ENCODE measurements at regions not wholly inside any gene's neighbourhood (a gene's known extent, or its start where the extent isn't known, plus 50 kb on each side); places are given as distances from the start of the nearest gene placed in this dataset.
"Not testable (repeated sequence)": the region's sequence is repeated elsewhere in the genome, so short reads cannot be mapped to it uniquely, and the experiment has no call there.

GRCh38 chr14:50030036-50030435, 86.3 kb downstream of the VCPKMT start:
- no peak overlapping the region for H3K9ac ChIP-seq (ENCODE audit: insufficient read depth in 1 of 2, low read length in 2 of 2)
- DNase-seq (no peak), ATAC-seq (ENCODE audit: insufficient read depth, low FRiP score) (peak; percentile 25)
- WGBS, 2 donors: 78 to 83% methylated on average over 2 of the region's 2 CpGs
- no peak overlapping the region for H3K27ac ChIP-seq (ENCODE audit: low read depth in 1 of 2, low read length in 1 of 2)
- no peaks in the 10 kb centered on the region for H3K27me3 ChIP-seq (ENCODE audit: control insufficient read depth in 3 of 3, insufficient read depth in 3 of 3, low read length in 2 of 3)
- H3K9me3 ChIP-seq (ENCODE audit: control insufficient read depth in 4 of 4, insufficient read depth in 3 of 4, low read length in 3 of 4): peaks cover 0 to 5% (median 2%) of the 10 kb centered on the region in 4 donors
- no peak overlapping the region for H3K4me3 ChIP-seq
- no peaks in the 10 kb centered on the region for H3K4me1 ChIP-seq (ENCODE audit: control insufficient read depth in 5 of 5, insufficient read depth in 5 of 5, low read length in 5 of 5)
- TF ChIP-seq, protein P1, sequence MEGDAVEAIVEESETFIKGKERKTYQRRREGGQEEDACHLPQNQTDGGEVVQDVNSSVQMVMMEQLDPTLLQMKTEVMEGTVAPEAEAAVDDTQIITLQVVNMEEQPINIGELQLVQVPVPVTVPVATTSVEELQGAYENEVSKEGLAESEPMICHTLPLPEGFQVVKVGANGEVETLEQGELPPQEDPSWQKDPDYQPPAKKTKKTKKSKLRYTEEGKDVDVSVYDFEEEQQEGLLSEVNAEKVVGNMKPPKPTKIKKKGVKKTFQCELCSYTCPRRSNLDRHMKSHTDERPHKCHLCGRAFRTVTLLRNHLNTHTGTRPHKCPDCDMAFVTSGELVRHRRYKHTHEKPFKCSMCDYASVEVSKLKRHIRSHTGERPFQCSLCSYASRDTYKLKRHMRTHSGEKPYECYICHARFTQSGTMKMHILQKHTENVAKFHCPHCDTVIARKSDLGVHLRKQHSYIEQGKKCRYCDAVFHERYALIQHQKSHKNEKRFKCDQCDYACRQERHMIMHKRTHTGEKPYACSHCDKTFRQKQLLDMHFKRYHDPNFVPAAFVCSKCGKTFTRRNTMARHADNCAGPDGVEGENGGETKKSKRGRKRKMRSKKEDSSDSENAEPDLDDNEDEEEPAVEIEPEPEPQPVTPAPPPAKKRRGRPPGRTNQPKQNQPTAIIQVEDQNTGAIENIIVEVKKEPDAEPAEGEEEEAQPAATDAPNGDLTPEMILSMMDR (IDR thresholded peaks at IDR 0.05; ENCODE audit: control extremely low read depth, extremely low read depth): no peak
- H3K36me3 ChIP-seq (ENCODE audit: control insufficient read depth in 4 of 4, insufficient read depth in 4 of 4, low read length in 4 of 4): no peaks in the 10 kb centered on the region

- not testable (repeated sequence) for ATAC-seq (ENCODE audit: insufficient read depth, low FRiP score); H3K4me3 ChIP-seq; H3K36me3 ChIP-seq (ENCODE audit: control insufficient read depth in 4 of 4, insufficient read depth in 4 of 4, low read length in 4 of 4); H3K9ac ChIP-seq (ENCODE audit: insufficient read depth in 1 of 2, low read length in 2 of 2); H3K4me1 ChIP-seq (ENCODE audit: control insufficient read depth in 5 of 5, insufficient read depth in 5 of 5, low read length in 5 of 5); H3K27me3 ChIP-seq (ENCODE audit: control insufficient read depth in 3 of 3, insufficient read depth in 3 of 3, low read length in 2 of 3); H3K27ac ChIP-seq (ENCODE audit: low read depth in 1 of 2, low read length in 1 of 2); H3K9me3 ChIP-seq (ENCODE audit: control insufficient read depth in 4 of 4, insufficient read depth in 3 of 4, low read length in 3 of 4); DNase-seq
- 88 to 96% methylated on average over 1 of the region's 1 CpG for WGBS, 2 donors
Observed at GRCh38 chr14:50030911-50031310, 85.5 kb downstream of the VCPKMT start.

DNA sequence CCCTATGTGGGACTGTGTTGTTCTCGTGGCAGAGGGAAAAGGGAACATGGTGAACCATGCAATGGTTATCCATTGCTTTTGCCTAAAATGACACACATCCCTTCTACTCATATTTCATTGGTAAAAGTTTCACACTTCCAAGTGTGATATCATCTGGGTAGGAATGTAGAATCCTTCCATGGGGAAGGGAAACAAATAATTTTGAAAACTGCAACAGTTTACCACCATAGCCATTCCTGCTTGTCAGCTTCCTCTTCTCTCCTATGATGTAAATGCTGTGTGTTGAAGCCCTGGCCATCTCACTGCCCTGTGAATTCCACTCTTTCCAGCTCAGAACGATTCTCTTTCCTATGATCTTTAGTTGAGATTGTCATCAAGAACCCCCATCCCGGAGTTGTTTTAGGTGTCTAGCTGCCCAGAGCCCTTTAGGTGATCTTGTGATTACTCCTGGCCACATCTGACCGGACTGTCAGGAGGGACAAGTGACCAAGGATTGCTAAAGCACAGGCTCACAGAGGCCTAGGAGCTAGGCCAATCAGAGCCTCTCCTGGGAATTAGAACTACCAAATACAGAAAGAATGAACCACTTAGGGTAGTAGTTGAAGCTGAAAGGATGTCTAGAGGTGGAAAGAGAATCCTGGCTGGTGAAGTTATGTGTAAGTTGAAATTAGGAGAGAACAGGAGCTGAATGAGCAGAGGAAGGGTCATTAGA, 84.6 kb downstream of the VCPKMT start:
- 77 to 91% methylated on average over 4 of the region's 4 CpGs for WGBS, 2 donors
- TF ChIP-seq, protein P1 (IDR thresholded peaks at IDR 0.05; ENCODE audit: control extremely low read depth, extremely low read depth): no peak
- H3K9me3 ChIP-seq (ENCODE audit: control insufficient read depth in 4 of 4, insufficient read depth in 3 of 4, low read length in 3 of 4): no peaks in the 10 kb centered on the region
- H3K4me1 ChIP-seq (ENCODE audit: control insufficient read depth in 5 of 5, insufficient read depth in 5 of 5, low read length in 5 of 5): no peaks in the 10 kb centered on the region
- no peak overlapping the region for H3K4me3 ChIP-seq
- H3K9ac ChIP-seq (ENCODE audit: insufficient read depth in 1 of 2, low read length in 2 of 2): no peak overlapping the region
- no peaks in the 10 kb centered on the region for H3K36me3 ChIP-seq (ENCODE audit: control insufficient read depth in 4 of 4, insufficient read depth in 4 of 4, low read length in 4 of 4)
- no peak for DNase-seq
- no peak overlapping the region for H3K27ac ChIP-seq (ENCODE audit: low read depth in 1 of 2, low read length in 1 of 2)
- H3K27me3 ChIP-seq (ENCODE audit: control insufficient read depth in 3 of 3, insufficient read depth in 3 of 3, low read length in 2 of 3): no peaks in the 10 kb centered on the region
- no peak for ATAC-seq (ENCODE audit: insufficient read depth, low FRiP score)

GRCh38 chr14:50032462-50033167, 83.8 kb downstream of the VCPKMT start:
- H3K27me3 ChIP-seq (ENCODE audit: control insufficient read depth in 3 of 3, insufficient read depth in 3 of 3, low read length in 2 of 3); H3K9me3 ChIP-seq (ENCODE audit: control insufficient read depth in 4 of 4, insufficient read depth in 3 of 4, low read length in 3 of 4); H3K9ac ChIP-seq (ENCODE audit: insufficient read depth in 1 of 2, low read length in 2 of 2); ATAC-seq (ENCODE audit: insufficient read depth, low FRiP score); H3K4me1 ChIP-seq (ENCODE audit: control insufficient read depth in 5 of 5, insufficient read depth in 5 of 5, low read length in 5 of 5); H3K27ac ChIP-seq (ENCODE audit: low read depth in 1 of 2, low read length in 1 of 2); H3K4me3 ChIP-seq; H3K36me3 ChIP-seq (ENCODE audit: control insufficient read depth in 4 of 4, insufficient read depth in 4 of 4, low read length in 4 of 4); DNase-seq: not testable (repeated sequence)
- 89 to 95% methylated on average over 8 of the region's 8 CpGs for WGBS, 2 donors
